HEK293T (cell line): ENCODE measurements at regions not wholly inside any gene's neighbourhood (a gene's known extent, or its start where the extent isn't known, plus 50 kb on each side); places are given as distances from the start of the nearest gene placed in this dataset.

Experiments
- FOXK2 ChIP-seq: fragments of 450-650 bp; IDR thresholded peaks from 2 replicates; pipeline ENCODE4 v1.6.1; 2016; ENCODE audit warnings: mild to moderate bottlenecking
- FOXM1 ChIP-seq: fragments of 450-650 bp; IDR thresholded peaks from 2 replicates; pipeline ENCODE4 v1.6.1; 2017; ENCODE audit warnings: mild to moderate bottlenecking, borderline replicate concordance
- SP1 ChIP-seq: fragments of 450-650 bp; IDR thresholded peaks from 2 replicates; pipeline ENCODE4 v1.6.1; 2017

GRCh38 chr16:48810436-48810802, 200.4 kb upstream of the N4BP1 start:
- TF ChIP-seq FOXM1 (no peak), FOXK2 (no peak), SP1 (no peak)
